K562 (cell line): ENCODE measurements at regions not wholly inside any gene's neighbourhood (a gene's known extent, or its start where the extent isn't known, plus 50 kb on each side); places are given as distances from the start of the nearest gene placed in this dataset.

Experiments
- DMBX1 ChIP-seq: fragments of 250-450 bp; sonication (Bioruptor Pico); IDR thresholded peaks from 2 replicates; pipeline ENCODE4 v1.8.0; 2022; ENCODE audit warnings: inconsistent platforms, mild to moderate bottlenecking, moderate library complexity, borderline replicate concordance
- E2F8 ChIP-seq: fragments of 450-650 bp; IDR thresholded peaks from 2 replicates; pipeline ENCODE4 v1.7.1; 2018; ENCODE audit warnings: mild to moderate bottlenecking, low read depth; ENCODE audit not compliant: partially characterized antibody
- ETS1 ChIP-seq: conservative IDR thresholded peaks from 2 replicates; pipeline ENCODE4 v1.6.1; 2011; ENCODE audit warnings: low read depth, mild to moderate bottlenecking, low read length; ENCODE audit not compliant: control insufficient read depth
- GTF2F1 ChIP-seq: IDR thresholded peaks from 2 replicates; pipeline ENCODE4 v1.6.1; 2011; ENCODE audit warnings: low read depth, low read length, improper control_type of control experiment
- MAFG ChIP-seq: fragments of 450-650 bp; conservative IDR thresholded peaks from 2 replicates; pipeline ENCODE4 v1.6.1; 2016; ENCODE audit warnings: missing genetic modification characterization, missing compliant biosample characterization
- MCM5 ChIP-seq: fragments of 450-650 bp; IDR thresholded peaks from 2 replicates; pipeline ENCODE4 v1.6.1; 2016; ENCODE audit warnings: low read depth
- NR2C2 ChIP-seq, 2 experiments: fragments of 200-800 bp in 1 of 2; sonication (Bioruptor generic) in 1 of 2; sonication (generic) in 1 of 2; formaldehyde crosslinking in 1 of 2; IDR thresholded peaks; 2 replicates each; pipeline versions ENCODE4 v1.6.1 to v1.8.0; 2016 to 2022; ENCODE audit warnings: mild to moderate bottlenecking in 1 of 2, missing compliant biosample characterization in 1 of 2, missing genetic modification characterization in 1 of 2, missing genetic modification reagents in 1 of 2
- RERE ChIP-seq: sonication (generic); formaldehyde crosslinking; IDR thresholded peaks from 2 replicates; pipeline ENCODE4 v1.8.0; 2023; ENCODE audit warnings: missing genetic modification reagents, mild to moderate bottlenecking, borderline replicate concordance
- TEAD4 ChIP-seq, 2 experiments: sonication (generic) in 1 of 2; formaldehyde crosslinking in 1 of 2; IDR thresholded peaks; 2 replicates each; pipeline versions ENCODE4 v1.6.1 to v1.8.0; 2012 to 2022; ENCODE audit warnings: borderline replicate concordance in 1 of 2, inconsistent platforms in 1 of 2, low read length in 1 of 2, mild to moderate bottlenecking in 1 of 2, missing genetic modification reagents in 1 of 2
- ZBTB1 ChIP-seq: sonication (generic); formaldehyde crosslinking; IDR thresholded peaks from 2 replicates; pipeline ENCODE4 v1.8.1; 2023; ENCODE audit warnings: missing genetic modification reagents, low read depth, mild to moderate bottlenecking, borderline replicate concordance
- ZKSCAN3 ChIP-seq: fragments of 250-450 bp; sonication (Bioruptor Pico); IDR thresholded peaks from 2 replicates; pipeline ENCODE4 v1.4.0; 2020
- TF ChIP-seq, protein P1 (sequence below), 2 experiments: fragments of 450-650 bp in 1 of 2; IDR thresholded peaks; 2 replicates each; pipeline ENCODE4 v1.6.1; 2011 to 2017; ENCODE audit warnings: low read depth in 2 of 2, antibody characterized with exemption in 1 of 2, borderline replicate concordance in 1 of 2, low read length in 1 of 2, mild to moderate bottlenecking in 1 of 2, mixed read lengths in 1 of 2; ENCODE audit not compliant: control insufficient read depth in 1 of 2

GRCh38 chr6:28615955-28616747 is 90.5 kb downstream of the GPX5 start (continued):
- TF ChIP-seq GTF2F1 (peak; percentile 90), DMBX1 (CRISPR knock-in tag) (peak; percentile 83), E2F8 (peak; percentile 92), ETS1 (peak; percentile 60; the same call in 1 of the 2 replicates), MAFG (no peak), NR2C2 (CRISPR knock-in tag; IDR thresholded peaks at IDR 0.05) (peak; percentile 93), NR2C2 (tag; IDR thresholded peaks at IDR 0.05) (peak; percentile 98), ZKSCAN3 (CRISPR knock-in tag) (no peak), TEAD4 (IDR thresholded peaks at IDR 0.05; ENCODE audit: low read length) (peak; percentile 67), TEAD4 (CRISPR knock-in tag; IDR thresholded peaks at IDR 0.05; ENCODE audit: borderline replicate concordance) (peak; percentile 82; the same call in 1 of the 2 replicates), ZBTB1 (peak; percentile 94), MCM5 (no peak), RERE (CRISPR knock-in tag) (peak; percentile 65; the same call in 1 of the 2 replicates)
- TF ChIP-seq, protein P1, sequence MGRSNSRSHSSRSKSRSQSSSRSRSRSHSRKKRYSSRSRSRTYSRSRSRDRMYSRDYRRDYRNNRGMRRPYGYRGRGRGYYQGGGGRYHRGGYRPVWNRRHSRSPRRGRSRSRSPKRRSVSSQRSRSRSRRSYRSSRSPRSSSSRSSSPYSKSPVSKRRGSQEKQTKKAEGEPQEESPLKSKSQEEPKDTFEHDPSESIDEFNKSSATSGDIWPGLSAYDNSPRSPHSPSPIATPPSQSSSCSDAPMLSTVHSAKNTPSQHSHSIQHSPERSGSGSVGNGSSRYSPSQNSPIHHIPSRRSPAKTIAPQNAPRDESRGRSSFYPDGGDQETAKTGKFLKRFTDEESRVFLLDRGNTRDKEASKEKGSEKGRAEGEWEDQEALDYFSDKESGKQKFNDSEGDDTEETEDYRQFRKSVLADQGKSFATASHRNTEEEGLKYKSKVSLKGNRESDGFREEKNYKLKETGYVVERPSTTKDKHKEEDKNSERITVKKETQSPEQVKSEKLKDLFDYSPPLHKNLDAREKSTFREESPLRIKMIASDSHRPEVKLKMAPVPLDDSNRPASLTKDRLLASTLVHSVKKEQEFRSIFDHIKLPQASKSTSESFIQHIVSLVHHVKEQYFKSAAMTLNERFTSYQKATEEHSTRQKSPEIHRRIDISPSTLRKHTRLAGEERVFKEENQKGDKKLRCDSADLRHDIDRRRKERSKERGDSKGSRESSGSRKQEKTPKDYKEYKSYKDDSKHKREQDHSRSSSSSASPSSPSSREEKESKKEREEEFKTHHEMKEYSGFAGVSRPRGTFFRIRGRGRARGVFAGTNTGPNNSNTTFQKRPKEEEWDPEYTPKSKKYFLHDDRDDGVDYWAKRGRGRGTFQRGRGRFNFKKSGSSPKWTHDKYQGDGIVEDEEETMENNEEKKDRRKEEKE (IDR thresholded peaks at IDR 0.05; ENCODE audit: borderline replicate concordance in 1 of 2, control insufficient read depth in 1 of 2, low read depth in 2 of 2, low read length in 1 of 2), result peak in 1 of 2 experiments; percentile 75; a peak in 1 of 4 replicates
